ENCODE measurements at regions not wholly inside any gene's neighbourhood (a gene's known extent, or its start where the extent isn't known, plus 50 kb on each side); places are given as distances from the start of the nearest gene placed in this dataset.
"Not testable (repeated sequence)": the region's sequence is repeated elsewhere in the genome, so short reads cannot be mapped to it uniquely, and the experiment has no call there.

GRCh38 chr2:3034396-3034795 is 343.2 kb downstream of the EIPR1 start:
- no peak for TF ChIP-seq CTCF (IDR thresholded peaks at IDR 0.05; ENCODE audit: low read depth, low read length)
- no peak for DNase-seq (ENCODE audit: extremely low read depth, low read depth)

GRCh38 chr2:3033315-3033714 is 344.3 kb downstream of the EIPR1 start:
- DNase-seq (ENCODE audit: extremely low read depth, low read depth): no peak
- no peak for TF ChIP-seq CTCF (IDR thresholded peaks at IDR 0.05; ENCODE audit: low read depth, low read length)

GRCh38 chr2:3030791-3031190 is 346.8 kb downstream of the EIPR1 start:
- not testable (repeated sequence) for DNase-seq (ENCODE audit: extremely low read depth, low read depth)

- TF ChIP-seq CTCF (IDR thresholded peaks at IDR 0.05; ENCODE audit: low read depth, low read length): no peak
- no peak for DNase-seq (ENCODE audit: extremely low read depth, low read depth)
These were observed 351.6 kb downstream of the EIPR1 start for GRCh38 chr2:3025984-3026383.

- no peak for DNase-seq (ENCODE audit: extremely low read depth, low read depth)
- TF ChIP-seq CTCF (IDR thresholded peaks at IDR 0.05; ENCODE audit: low read depth, low read length): no peak
These were observed 352.4 kb downstream of the EIPR1 start for GRCh38 chr2:3025261-3025660.

GRCh38 chr2:3024401-3024935 is 353.1 kb downstream of the EIPR1 start:
- no peak for DNase-seq (ENCODE audit: extremely low read depth, low read depth)
- TF ChIP-seq CTCF (IDR thresholded peaks at IDR 0.05; ENCODE audit: low read depth, low read length): no peak

GRCh38 chr2:3023531-3023930 is 354.1 kb downstream of the EIPR1 start:
- DNase-seq (ENCODE audit: extremely low read depth, low read depth): no peak
- TF ChIP-seq CTCF (IDR thresholded peaks at IDR 0.05; ENCODE audit: low read depth, low read length): no peak

GRCh38 chr2:3022841-3023372 is 354.7 kb downstream of the EIPR1 start:
- no peak for DNase-seq (ENCODE audit: extremely low read depth, low read depth)
- TF ChIP-seq CTCF (IDR thresholded peaks at IDR 0.05; ENCODE audit: low read depth, low read length): no peak

Data from AG09319 (cell line).